DND-41 (cell line): ENCODE measurements at regions not wholly inside any gene's neighbourhood (a gene's known extent, or its start where the extent isn't known, plus 50 kb on each side); places are given as distances from the start of the nearest gene placed in this dataset.

Source experiments
- CTCF ChIP-seq: IDR thresholded peaks from 2 replicates; pipeline ENCODE4 v1.5.1; 2012; ENCODE audit warnings: borderline replicate concordance, low read length, moderate library complexity, mild to moderate bottlenecking; ENCODE audit not compliant: poor library complexity, severe bottlenecking; ENCODE audit errors: extremely low read depth
- EZH2 ChIP-seq: IDR thresholded peaks from 3 replicates; pipeline ENCODE4 v1.6.1; 2012; ENCODE audit warnings: borderline replicate concordance, low read depth, mild to moderate bottlenecking, moderate library complexity, low read length, inconsistent platforms; ENCODE audit not compliant: severe bottlenecking

- TF ChIP-seq CTCF: no peak
- TF ChIP-seq EZH2: no peak
Measured at GRCh38 chr1:36740446-36740845, 257.7 kb upstream of the CSF3R start.
